GM23248 (cell line): ENCODE measurements at regions not wholly inside any gene's neighbourhood (a gene's known extent, or its start where the extent isn't known, plus 50 kb on each side); places are given as distances from the start of the nearest gene placed in this dataset.

Source experiments
- EZH2 ChIP-seq: fragments of 200-600 bp; sonication (generic); IDR thresholded peaks from 2 replicates; pipeline ENCODE4 v1.6.1; 2018; ENCODE audit warnings: antibody characterized with exemption, mild to moderate bottlenecking; ENCODE audit not compliant: insufficient read depth, poor library complexity, severe bottlenecking
- EZH2phosphoT487 ChIP-seq: fragments of 200-600 bp; sonication (generic); IDR thresholded peaks from 2 replicates; pipeline ENCODE4 v1.6.1; 2018; ENCODE audit warnings: antibody characterized with exemption, moderate library complexity, mild to moderate bottlenecking, low read depth; ENCODE audit not compliant: insufficient read depth

- TF ChIP-seq EZH2phosphoT487 (no peak), EZH2 (no peak)
Observed at GRCh38 chr16:73730481-73731090, 566.0 kb upstream of the PSMD7 start.
